Peyer's patch (tissue), 4 donors: ENCODE measurements at regions not wholly inside any gene's neighbourhood (a gene's known extent, or its start where the extent isn't known, plus 50 kb on each side); places are given as distances from the start of the nearest gene placed in this dataset.

Experiments used
- DNase-seq, 3 donors: peaks; one replicate each; pipeline ENCODE4 v3.0.0-alpha.2; 2017 to 2019
- H3K27ac ChIP-seq, 4 donors: fragments of 200-600 bp; sonication (generic); one replicate each; pipeline ENCODE4 v1.5.1; 2016 to 2019
- H3K27me3 ChIP-seq, 2 donors: fragments of 200-600 bp; sonication (generic); one replicate each; pipeline ENCODE4 v1.5.1; 2019
- H3K36me3 ChIP-seq, 3 donors: fragments of 200-600 bp; sonication (generic); one replicate each; pipeline ENCODE4 v1.5.1; 2016 to 2019
- H3K4me1 ChIP-seq, 4 donors: fragments of 200-600 bp; sonication (generic); one replicate each; pipeline ENCODE4 v1.5.1; 2016 to 2019
- H3K4me3 ChIP-seq, 4 donors: fragments of 200-600 bp; sonication (generic); 1 replicate in 3 of 4; 2 replicates in 1 of 4; pipeline ENCODE4 v1.5.1; 2016 to 2019; ENCODE audit warnings: mild to moderate bottlenecking in 1 of 4
- H3K9me3 ChIP-seq, 4 donors: fragments of 200-600 bp; sonication (generic); one replicate each; pipeline ENCODE4 v1.5.1; 2016 to 2019; ENCODE audit warnings: mild to moderate bottlenecking in 1 of 4
- POLR2A ChIP-seq, 2 donors: fragments of 450-650 bp; IDR thresholded peaks; one replicate each; pipeline ENCODE4 v1.5.1; 2017; ENCODE audit warnings: antibody characterized with exemption in 2 of 2, mild to moderate bottlenecking in 2 of 2, moderate library complexity in 2 of 2
- TF ChIP-seq, protein P1 (sequence below), 6 experiments: fragments of 450-650 bp in 4 of 6; fragments of 200-600 bp in 2 of 6; sonication (generic) in 1 of 6; IDR thresholded peaks; one replicate each; pipeline ENCODE4 v1.5.1; 2017 to 2019; ENCODE audit warnings: antibody characterized with exemption in 6 of 6, mild to moderate bottlenecking in 3 of 6, moderate library complexity in 1 of 6

GRCh38 chr13:30121244-30121643 lies 186.1 kb downstream of the KATNAL1 start:
- H3K36me3 ChIP-seq, result no peaks in the 10 kb centered on the region
- no peaks in the 10 kb centered on the region for H3K4me1 ChIP-seq
- no peak for TF ChIP-seq POLR2A (IDR thresholded peaks at IDR 0.05)
- no peak overlapping the region for H3K4me3 ChIP-seq
- H3K9me3 ChIP-seq, result no peaks in the 10 kb centered on the region
- no peaks in the 10 kb centered on the region for H3K27me3 ChIP-seq
- DNase-seq, result no peak
- no peak overlapping the region for H3K27ac ChIP-seq

DNA sequence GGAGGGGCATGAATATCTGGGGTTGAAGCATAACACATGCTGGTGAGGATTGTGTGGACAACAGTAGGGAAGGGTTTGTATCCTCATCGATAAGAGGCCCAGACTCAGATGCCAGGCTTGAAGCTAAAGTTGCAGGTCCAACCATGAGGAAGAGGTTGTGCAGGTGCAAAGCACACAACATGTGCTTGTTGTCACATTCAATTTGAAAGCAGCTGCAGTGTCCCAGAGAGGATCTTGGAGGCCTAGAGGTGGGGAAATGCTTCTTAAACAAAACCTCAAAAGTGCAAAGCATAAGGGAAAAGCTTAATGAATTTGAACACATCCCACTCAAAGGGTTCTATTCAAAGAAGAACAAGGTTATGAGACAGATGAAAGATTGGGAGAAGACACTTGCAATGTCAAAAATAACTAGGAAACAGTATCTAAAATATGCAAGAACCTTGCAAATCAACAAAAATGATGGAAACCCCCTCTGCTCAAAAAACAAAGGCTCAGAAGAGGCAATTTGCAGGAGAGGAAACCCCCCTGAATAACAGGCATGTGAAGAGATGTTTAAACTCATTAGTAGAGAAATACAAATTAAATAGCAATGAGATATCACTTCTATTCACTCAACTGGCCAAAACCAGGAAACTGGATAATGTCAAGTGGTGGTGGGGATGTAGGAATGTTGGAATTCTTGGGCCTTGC lies 187.1 kb downstream of the KATNAL1 start:
- TF ChIP-seq, protein P1, sequence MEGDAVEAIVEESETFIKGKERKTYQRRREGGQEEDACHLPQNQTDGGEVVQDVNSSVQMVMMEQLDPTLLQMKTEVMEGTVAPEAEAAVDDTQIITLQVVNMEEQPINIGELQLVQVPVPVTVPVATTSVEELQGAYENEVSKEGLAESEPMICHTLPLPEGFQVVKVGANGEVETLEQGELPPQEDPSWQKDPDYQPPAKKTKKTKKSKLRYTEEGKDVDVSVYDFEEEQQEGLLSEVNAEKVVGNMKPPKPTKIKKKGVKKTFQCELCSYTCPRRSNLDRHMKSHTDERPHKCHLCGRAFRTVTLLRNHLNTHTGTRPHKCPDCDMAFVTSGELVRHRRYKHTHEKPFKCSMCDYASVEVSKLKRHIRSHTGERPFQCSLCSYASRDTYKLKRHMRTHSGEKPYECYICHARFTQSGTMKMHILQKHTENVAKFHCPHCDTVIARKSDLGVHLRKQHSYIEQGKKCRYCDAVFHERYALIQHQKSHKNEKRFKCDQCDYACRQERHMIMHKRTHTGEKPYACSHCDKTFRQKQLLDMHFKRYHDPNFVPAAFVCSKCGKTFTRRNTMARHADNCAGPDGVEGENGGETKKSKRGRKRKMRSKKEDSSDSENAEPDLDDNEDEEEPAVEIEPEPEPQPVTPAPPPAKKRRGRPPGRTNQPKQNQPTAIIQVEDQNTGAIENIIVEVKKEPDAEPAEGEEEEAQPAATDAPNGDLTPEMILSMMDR (IDR thresholded peaks at IDR 0.05), result no peak
- TF ChIP-seq POLR2A (IDR thresholded peaks at IDR 0.05), result no peak
- Histone ChIP-seq H3K9me3 (no peaks in the 10 kb centered on the region), H3K4me1 (peaks cover 0 to 4% (median 0%) of the 10 kb centered on the region in 4 donors), H3K36me3 (no peaks in the 10 kb centered on the region), H3K4me3 (no peak overlapping the region), H3K27me3 (no peaks in the 10 kb centered on the region), H3K27ac (no peak overlapping the region)
- DNase-seq, result no peak

DNA sequence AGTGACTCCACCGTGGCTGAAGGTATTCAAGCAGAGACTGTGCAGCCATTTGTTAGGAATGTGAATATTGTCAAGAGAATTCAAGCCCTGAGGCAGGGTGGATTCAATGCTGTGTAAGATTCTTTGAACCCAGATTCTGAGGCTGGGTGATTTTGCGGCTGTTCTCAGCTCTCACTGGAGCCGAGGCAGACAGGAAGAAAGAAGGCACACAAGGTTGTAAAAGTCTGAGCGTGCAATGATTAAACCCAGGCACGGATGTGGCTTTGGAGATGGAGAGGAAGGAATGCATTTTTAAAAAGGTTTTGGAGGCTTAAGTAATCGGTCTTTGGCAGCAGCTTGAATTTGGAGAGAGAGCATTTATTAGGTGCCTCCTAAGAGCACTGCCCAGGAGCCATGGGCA lies 187.9 kb downstream of the KATNAL1 start:
- TF ChIP-seq, protein P1 (IDR thresholded peaks at IDR 0.05), result no peak
- no peak for TF ChIP-seq POLR2A (IDR thresholded peaks at IDR 0.05)
- Histone ChIP-seq H3K4me1 (peaks cover 0 to 7% (median 0%) of the 10 kb centered on the region in 4 donors), H3K27ac (no peak overlapping the region), H3K4me3 (no peak overlapping the region), H3K9me3 (no peaks in the 10 kb centered on the region), H3K36me3 (no peaks in the 10 kb centered on the region), H3K27me3 (no peaks in the 10 kb centered on the region)
- no peak for DNase-seq

DNA sequence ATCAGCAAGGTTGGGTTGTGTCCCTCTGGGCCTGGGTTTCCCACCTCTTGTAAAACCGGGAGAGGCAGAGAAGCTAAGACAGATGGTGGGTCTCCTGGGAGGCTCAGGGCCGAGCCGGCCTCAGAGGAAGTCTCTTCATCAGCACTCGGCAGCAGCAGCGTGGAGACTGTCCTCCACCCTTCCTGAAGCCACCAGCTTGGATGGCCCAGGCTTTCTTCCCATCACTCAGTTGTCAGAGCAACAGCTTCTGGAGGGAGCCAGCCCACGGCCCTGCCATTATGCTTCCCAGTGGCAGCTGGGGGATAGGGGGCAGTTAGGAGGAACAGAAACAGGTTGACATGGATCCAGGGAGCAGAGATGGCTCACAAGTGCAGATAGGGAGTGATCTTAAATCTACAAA lies 191.0 kb downstream of the KATNAL1 start:
- no peak overlapping the region for H3K4me3 ChIP-seq
- H3K9me3 ChIP-seq, result no peaks in the 10 kb centered on the region
- DNase-seq, result no peak
- no peaks in the 10 kb centered on the region for H3K27me3 ChIP-seq
- no peak overlapping the region for H3K27ac ChIP-seq
- no peak for TF ChIP-seq POLR2A (IDR thresholded peaks at IDR 0.05)
- TF ChIP-seq, protein P1 (IDR thresholded peaks at IDR 0.05), result no peak
- no peaks in the 10 kb centered on the region for H3K36me3 ChIP-seq
- H3K4me1 ChIP-seq, result peaks cover 0 to 17% (median 8%) of the 10 kb centered on the region in 4 donors

DNA sequence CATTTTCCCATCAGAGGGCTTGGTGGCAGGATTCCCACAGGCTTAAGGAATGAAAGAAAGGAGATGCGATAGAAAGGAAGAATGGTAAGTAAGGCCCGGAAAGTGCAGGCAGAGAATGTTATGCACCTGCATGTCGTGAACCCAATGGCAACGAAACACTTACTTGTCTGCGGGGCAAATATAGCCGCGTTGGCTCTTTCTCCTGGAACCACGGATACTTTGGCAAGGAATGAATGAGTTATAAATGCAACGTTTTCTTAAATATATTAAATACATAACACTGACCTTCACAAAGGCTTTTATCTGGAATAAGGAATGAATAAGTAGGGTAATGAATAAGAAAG lies 192.1 kb downstream of the KATNAL1 start:
- peaks cover 0 to 17% (median 8%) of the 10 kb centered on the region in 4 donors for H3K4me1 ChIP-seq
- no peaks in the 10 kb centered on the region for H3K27me3 ChIP-seq
- no peaks in the 10 kb centered on the region for H3K9me3 ChIP-seq
- peak overlapping the region; percentile 61 to 92 (median 78) for H3K27ac ChIP-seq
- TF ChIP-seq, protein P1 (IDR thresholded peaks at IDR 0.05), result no peak
- TF ChIP-seq POLR2A (IDR thresholded peaks at IDR 0.05), result no peak
- peak overlapping the region; percentile 54 to 83 (median 72) for H3K4me3 ChIP-seq
- H3K36me3 ChIP-seq, result no peaks in the 10 kb centered on the region
- no peak for DNase-seq

- peak overlapping the region; percentile 54 to 83 (median 72) for H3K4me3 ChIP-seq
- DNase-seq, result peak; percentile 92 to 97 (median 96)
- H3K27ac ChIP-seq, result peak overlapping the region; percentile 61 to 92 (median 78)
- H3K36me3 ChIP-seq, result no peaks in the 10 kb centered on the region
- H3K4me1 ChIP-seq, result peaks cover 0 to 17% (median 8%) of the 10 kb centered on the region in 4 donors
- TF ChIP-seq, protein P1 (IDR thresholded peaks at IDR 0.05), result peak; percentile 88 to 97 (median 94)
- TF ChIP-seq POLR2A (IDR thresholded peaks at IDR 0.05), result peak; percentile 34 to 68
- H3K27me3 ChIP-seq, result no peaks in the 10 kb centered on the region
- no peaks in the 10 kb centered on the region for H3K9me3 ChIP-seq
Measured at GRCh38 chr13:30114571-30115256, 192.6 kb downstream of the KATNAL1 start.
